T-cell (primary cell): ENCODE measurements at regions not wholly inside any gene's neighbourhood (a gene's known extent, or its start where the extent isn't known, plus 50 kb on each side); places are given as distances from the start of the nearest gene placed in this dataset.

Experiments used
- ATAC-seq, 4 experiments: fragments of 200-7000 bp in 3 of 4; fragments of 150-1000 bp in 1 of 4; cut with Tn5 transposase; replicated peaks in 1 of 4; 1 replicate in 3 of 4; 2 replicates in 1 of 4; pipeline ENCODE4 v1.10.0; 2021; ENCODE audit warnings: moderate library complexity in 3 of 4, mild to moderate bottlenecking in 2 of 4, moderate number of reproducible peaks in 1 of 4
- CTCF ChIA-PET, 2 donors: fragments of 300-600 bp; sonication (Branson Sonifier 250); formaldehyde crosslinking; loops; one replicate each; lab custom pipeline; 2022; ENCODE audit warnings: antibody characterized with exemption in 2 of 2; lab: Charles Lee
- POLR2A ChIA-PET, 2 donors: fragments of 300-600 bp; sonication (Branson Sonifier 250); formaldehyde crosslinking; loops; one replicate each; lab custom pipeline; 2022; ENCODE audit warnings: antibody characterized with exemption in 2 of 2; lab: Charles Lee
- DNase-seq, 35 experiments: peaks; one replicate each; pipeline versions ENCODE4 v3.0.0 to v3.0.0-alpha.2; 2013 to 2023
- H3K27ac ChIP-seq: one replicate; pipeline ENCODE4 v1.5.1; 2013; ENCODE audit warnings: low read length
- H3K27me3 ChIP-seq, 2 experiments: replicated peaks in 1 of 2; 1 replicate in 1 of 2; 2 replicates in 1 of 2; pipeline versions ENCODE4 v1.6.1 to v1.7.0; 2013; ENCODE audit warnings: low read length in 1 of 2, mixed read lengths in 1 of 2; ENCODE audit not compliant: control insufficient read depth in 2 of 2, insufficient read depth in 2 of 2; ENCODE audit errors: extremely low read depth in 1 of 2
- H3K36me3 ChIP-seq, 2 donors: 1 replicate in 1 of 2; 2 replicates in 1 of 2; pipeline versions ENCODE4 v1.6.1 to v1.7.0; 2013; ENCODE audit warnings: low read length in 1 of 2; ENCODE audit not compliant: control insufficient read depth in 2 of 2, insufficient read depth in 1 of 2; ENCODE audit errors: extremely low read depth in 1 of 2
- H3K4me1 ChIP-seq, 2 experiments: 1 replicate in 1 of 2; 2 replicates in 1 of 2; pipeline versions ENCODE4 v1.6.1 to v1.7.0; 2013; ENCODE audit warnings: low read length in 2 of 2, mixed read lengths in 1 of 2; ENCODE audit not compliant: insufficient read depth in 2 of 2, control insufficient read depth in 1 of 2; ENCODE audit errors: extremely low read depth in 1 of 2
- H3K4me3 ChIP-seq, 2 donors: 1 replicate in 1 of 2; 2 replicates in 1 of 2; pipeline versions ENCODE4 v1.5.1 to v1.7.0; 2013; ENCODE audit warnings: mild to moderate bottlenecking in 2 of 2, low read length in 1 of 2, moderate library complexity in 1 of 2; ENCODE audit not compliant: control insufficient read depth in 1 of 2; ENCODE audit errors: extremely low read depth in 1 of 2
- H3K9me3 ChIP-seq: 2 replicates; pipeline ENCODE4 v1.7.0; 2013
- H3K27ac Mint-ChIP-seq, 2 donors: one replicate each; pipeline ENCODE4 v1.8.0; 2020 to 2021; ENCODE audit warnings: mild to moderate bottlenecking in 2 of 2, mixed read lengths in 2 of 2
- H3K27me3 Mint-ChIP-seq, 2 donors: one replicate each; pipeline ENCODE4 v1.8.0; 2021 to 2022; ENCODE audit warnings: mixed read lengths in 2 of 2
- H3K36me3 Mint-ChIP-seq: one replicate; pipeline ENCODE4 v1.8.0; 2021; ENCODE audit warnings: mixed read lengths
- H3K4me1 Mint-ChIP-seq, 3 donors: one replicate each; pipeline ENCODE4 v1.8.0; 2020 to 2022; ENCODE audit warnings: mixed read lengths in 3 of 3, mild to moderate bottlenecking in 1 of 3
- H3K4me3 Mint-ChIP-seq, 3 donors: one replicate each; pipeline ENCODE4 v1.8.0; 2020 to 2022; ENCODE audit warnings: mild to moderate bottlenecking in 3 of 3, mixed read lengths in 3 of 3, moderate library complexity in 3 of 3
- H3K9me3 Mint-ChIP-seq, 3 donors: one replicate each; pipeline ENCODE4 v1.8.0; 2020 to 2022; ENCODE audit warnings: mixed read lengths in 3 of 3
- WGBS: methylation state at CpG from one replicate; pipeline ENCODE4 v1.1.5; 2013; ENCODE audit warnings: missing lambda C conversion rate; ENCODE audit not compliant: insufficient coverage; 5-methylcytosine and 5-hydroxymethylcytosine counted together

DNA sequence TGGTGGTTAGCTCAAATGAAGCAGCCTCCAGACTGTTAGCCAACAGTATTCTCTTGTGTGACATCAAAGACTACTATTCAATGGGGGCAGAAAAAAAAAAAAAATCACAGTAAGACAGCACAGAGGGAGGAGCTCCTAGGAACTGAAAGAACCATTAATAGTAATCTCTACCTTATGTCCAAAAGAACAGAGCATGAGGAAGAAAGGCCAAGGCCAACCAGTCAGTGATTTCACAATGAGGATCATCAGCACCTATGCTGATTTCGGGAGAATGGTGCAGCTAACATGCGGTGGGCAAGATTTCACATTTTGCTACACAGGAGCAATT, 66.3 kb upstream of the SOX5 start:
- Mint-ChIP-seq H3K36me3 (no peaks in the 10 kb centered on the region), H3K27me3 (no peaks in the 10 kb centered on the region), H3K27ac (no peak overlapping the region), H3K4me1 (no peaks in the 10 kb centered on the region), H3K4me3 (no peak overlapping the region), H3K9me3 (peaks cover 1 to 8% (median 7%) of the 10 kb centered on the region in 3 donors)
- H3K4me1 ChIP-seq = no peaks in the 10 kb centered on the region
- ATAC-seq (no peak), DNase-seq (no peak)
- CTCF ChIA-PET = interaction anchor here in 1 of 2 donors (0.5 kb wide), 1 partner anchor 1075 kb away, joined by 3 read pairs; no protein-coding TSS in a partner anchor
- no peaks in the 10 kb centered on the region for H3K36me3 ChIP-seq
- H3K4me3 ChIP-seq = no peak overlapping the region
- no peak overlapping the region for H3K27ac ChIP-seq
- H3K27me3 ChIP-seq = no peaks in the 10 kb centered on the region
- POLR2A ChIA-PET = no interaction called here
- 83% methylated on average over 2 of the region's 2 CpGs for WGBS
- H3K9me3 ChIP-seq = no peaks in the 10 kb centered on the region

- no peak for ATAC-seq
- Mint-ChIP-seq H3K4me3 (no peak overlapping the region), H3K27ac (no peak overlapping the region), H3K9me3 (peaks cover 0 to 11% (median 7%) of the 10 kb centered on the region in 3 donors), H3K27me3 (no peaks in the 10 kb centered on the region), H3K36me3 (no peaks in the 10 kb centered on the region), H3K4me1 (no peaks in the 10 kb centered on the region)
- Histone ChIP-seq H3K27me3 (no peaks in the 10 kb centered on the region), H3K4me1 (no peaks in the 10 kb centered on the region), H3K27ac (no peak overlapping the region), H3K4me3 (no peak overlapping the region), H3K9me3 (no peaks in the 10 kb centered on the region), H3K36me3 (no peaks in the 10 kb centered on the region)
- POLR2A ChIA-PET = no interaction called here
- no peak for DNase-seq
- CTCF ChIA-PET = no interaction called here
- 88% methylated on average over 3 of the region's 10 CpGs for WGBS
Observed at GRCh38 chr12:24014915-24015832, 65.7 kb upstream of the SOX5 start.

DNA sequence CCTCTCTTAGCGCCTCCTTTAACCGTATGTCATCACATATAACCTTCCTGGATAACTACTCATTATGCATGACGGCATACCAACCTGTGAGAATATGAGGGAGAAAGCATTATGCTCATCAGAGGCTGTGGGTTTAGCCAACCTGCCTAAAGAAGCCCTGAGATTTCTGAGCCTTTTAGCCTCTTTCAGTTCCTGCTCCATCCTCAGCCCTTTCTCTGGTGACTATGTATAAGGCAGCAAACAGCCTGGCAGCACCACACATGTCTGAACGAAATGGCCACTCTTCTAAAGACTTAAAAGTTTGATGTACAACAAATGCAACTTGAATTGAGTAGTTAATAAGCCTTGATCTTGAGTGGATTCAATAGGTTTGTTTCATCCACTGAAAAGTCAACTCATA, 64.8 kb upstream of the SOX5 start:
- DNase-seq (no peak), ATAC-seq (no peak)
- Mint-ChIP-seq H3K27ac (no peak overlapping the region), H3K27me3 (no peaks in the 10 kb centered on the region), H3K9me3 (peaks cover 0 to 13% (median 7%) of the 10 kb centered on the region in 3 donors), H3K36me3 (no peaks in the 10 kb centered on the region), H3K4me1 (no peaks in the 10 kb centered on the region), H3K4me3 (no peak overlapping the region)
- no peaks in the 10 kb centered on the region for H3K27me3 ChIP-seq
- POLR2A ChIA-PET = no interaction called here
- H3K9me3 ChIP-seq = no peaks in the 10 kb centered on the region
- H3K4me1 ChIP-seq = no peaks in the 10 kb centered on the region
- CTCF ChIA-PET = no interaction called here
- H3K4me3 ChIP-seq = no peak overlapping the region
- WGBS = no CpG with 5 or more reads among the region's 4 CpGs
- no peak overlapping the region for H3K27ac ChIP-seq
- no peaks in the 10 kb centered on the region for H3K36me3 ChIP-seq

- Mint-ChIP-seq H3K27ac (no peak overlapping the region), H3K4me1 (no peaks in the 10 kb centered on the region), H3K9me3 (peaks cover 0 to 7% (median 4%) of the 10 kb centered on the region in 3 donors), H3K4me3 (no peak overlapping the region), H3K36me3 (no peaks in the 10 kb centered on the region), H3K27me3 (no peaks in the 10 kb centered on the region)
- no peak overlapping the region for H3K27ac ChIP-seq
- WGBS = no CpG with 5 or more reads among the region's 1 CpG
- H3K27me3 ChIP-seq = no peaks in the 10 kb centered on the region
- ATAC-seq (no peak), DNase-seq (no peak)
- no peaks in the 10 kb centered on the region for H3K36me3 ChIP-seq
- H3K4me1 ChIP-seq = no peaks in the 10 kb centered on the region
- H3K4me3 ChIP-seq = no peak overlapping the region
- ChIA-PET POLR2A (no interaction called here), CTCF (no interaction called here)
- H3K9me3 ChIP-seq = no peaks in the 10 kb centered on the region
Observed at GRCh38 chr12:24012528-24012927, 63.1 kb upstream of the SOX5 start.

GRCh38 chr12:24011927-24012507, 62.5 kb upstream of the SOX5 start:
- Histone ChIP-seq H3K36me3 (no peaks in the 10 kb centered on the region), H3K27ac (no peak overlapping the region), H3K27me3 (no peaks in the 10 kb centered on the region), H3K4me3 (no peak overlapping the region), H3K9me3 (no peaks in the 10 kb centered on the region), H3K4me1 (no peaks in the 10 kb centered on the region)
- no peaks in the 10 kb centered on the region for H3K27me3 Mint-ChIP-seq
- no CpG with 5 or more reads among the region's 3 CpGs for WGBS
- ATAC-seq (no peak), DNase-seq (no peak)
- POLR2A ChIA-PET = no interaction called here
- CTCF ChIA-PET = no interaction called here
- no peaks in the 10 kb centered on the region for H3K4me1 Mint-ChIP-seq
- H3K4me3 Mint-ChIP-seq = no peak overlapping the region
- H3K9me3 Mint-ChIP-seq = peaks cover 0 to 7% (median 4%) of the 10 kb centered on the region in 3 donors
- H3K36me3 Mint-ChIP-seq = no peaks in the 10 kb centered on the region
- H3K27ac Mint-ChIP-seq = no peak overlapping the region

DNA sequence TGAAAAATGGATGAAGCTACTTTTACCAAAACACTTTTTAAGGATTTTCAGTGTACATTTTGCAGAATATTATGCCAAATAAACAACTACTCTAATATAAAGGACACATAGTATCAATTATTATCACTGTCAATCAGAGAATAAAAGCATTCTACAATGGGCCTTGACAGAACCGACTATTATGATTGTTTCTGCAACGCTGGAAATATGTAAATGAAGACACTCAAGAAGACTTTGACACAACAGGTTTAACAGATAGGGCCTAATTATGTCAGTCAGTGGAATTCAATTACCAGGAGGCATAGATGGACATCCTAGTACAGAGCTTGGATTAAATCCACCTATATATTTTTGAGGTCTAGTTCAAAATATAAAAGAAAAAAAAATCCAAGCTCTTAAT, 58.7 kb upstream of the SOX5 start:
- H3K4me1 Mint-ChIP-seq = no peaks in the 10 kb centered on the region
- Histone ChIP-seq H3K9me3 (no peaks in the 10 kb centered on the region), H3K36me3 (no peaks in the 10 kb centered on the region), H3K4me3 (no peak overlapping the region), H3K27ac (no peak overlapping the region), H3K4me1 (no peaks in the 10 kb centered on the region), H3K27me3 (no peaks in the 10 kb centered on the region)
- H3K27ac Mint-ChIP-seq = no peak overlapping the region
- H3K9me3 Mint-ChIP-seq = peaks cover 0 to 4% (median 0%) of the 10 kb centered on the region in 3 donors
- no CpG with 5 or more reads among the region's 2 CpGs for WGBS
- DNase-seq (no peak), ATAC-seq (no peak)
- ChIA-PET CTCF (no interaction called here), POLR2A (no interaction called here)
- H3K4me3 Mint-ChIP-seq = no peak overlapping the region
- no peaks in the 10 kb centered on the region for H3K27me3 Mint-ChIP-seq
- H3K36me3 Mint-ChIP-seq = no peaks in the 10 kb centered on the region
